Smooth muscle cell (in vitro differentiated cells): ENCODE measurements at regions not wholly inside any gene's neighbourhood (a gene's known extent, or its start where the extent isn't known, plus 50 kb on each side); places are given as distances from the start of the nearest gene placed in this dataset.

Source experiments
- DNase-seq: peaks from one replicate; lab custom pipeline; 2025; ENCODE audit not compliant: unreplicated experiment; lab: John Stamatoyannopoulos, UW
- H2AFZ ChIP-seq: fragments of 200-600 bp; sonication (generic); 2 replicates; pipeline ENCODE4 v1.6.0; 2016; ENCODE audit warnings: antibody characterized with exemption, low read depth, mild to moderate bottlenecking
- H3F3A ChIP-seq: fragments of 200-600 bp; sonication (generic); 2 replicates; pipeline ENCODE4 v1.6.0; 2017; ENCODE audit warnings: antibody characterized with exemption, low read depth
- H3K27ac ChIP-seq: fragments of 200-600 bp; sonication (generic); 2 replicates; pipeline ENCODE4 v1.5.1; 2016; ENCODE audit warnings: low read depth, mild to moderate bottlenecking
- H3K27me3 ChIP-seq: fragments of 200-600 bp; sonication (generic); 2 replicates; pipeline ENCODE4 v1.6.1; 2016; ENCODE audit warnings: low read depth, mild to moderate bottlenecking
- H3K36me3 ChIP-seq: fragments of 200-600 bp; sonication (generic); 2 replicates; pipeline ENCODE4 v1.5.1; 2016; ENCODE audit warnings: low read depth
- H3K4me1 ChIP-seq: fragments of 200-600 bp; sonication (generic); 2 replicates; pipeline ENCODE4 v1.5.1; 2016; ENCODE audit warnings: low read depth
- H3K4me2 ChIP-seq: fragments of 200-600 bp; sonication (generic); 2 replicates; pipeline ENCODE4 v1.6.0; 2016; ENCODE audit warnings: mild to moderate bottlenecking
- H3K4me3 ChIP-seq: fragments of 200-600 bp; sonication (generic); 2 replicates; pipeline ENCODE4 v1.5.1; 2016; ENCODE audit warnings: mild to moderate bottlenecking
- H3K79me2 ChIP-seq: fragments of 200-600 bp; sonication (generic); 2 replicates; pipeline ENCODE4 v1.6.0; 2016; ENCODE audit warnings: low read depth, mild to moderate bottlenecking
- H3K9ac ChIP-seq: fragments of 200-600 bp; sonication (generic); 2 replicates; pipeline ENCODE4 v1.6.0; 2016; ENCODE audit warnings: low read depth
- H3K9me3 ChIP-seq: fragments of 200-600 bp; sonication (generic); replicated peaks from 2 replicates; pipeline ENCODE4 v1.5.1; 2016; ENCODE audit warnings: low read depth
- H4K20me1 ChIP-seq: fragments of 200-600 bp; sonication (generic); 2 replicates; pipeline ENCODE4 v1.6.0; 2016; ENCODE audit warnings: low read depth
- WGBS: methylation state at CpG from one replicate; pipeline ENCODE4 v1.1.7; 2016; ENCODE audit warnings: low lambda C conversion rate; 5-methylcytosine and 5-hydroxymethylcytosine counted together
- TF ChIP-seq, protein P1 (sequence below): fragments of 200-600 bp; sonication (generic); IDR thresholded peaks from 2 replicates; pipeline ENCODE4 v1.5.1; 2017; ENCODE audit warnings: borderline replicate concordance, mild to moderate bottlenecking, antibody characterized with exemption; ENCODE audit not compliant: insufficient read depth, poor library complexity, severe bottlenecking

- Histone ChIP-seq H3F3A (peaks cover 8% of the 10 kb centered on the region), H3K9ac (peak overlapping the region; percentile 68), H3K27ac (peak overlapping the region; percentile 96), H4K20me1 (no peaks in the 10 kb centered on the region), H3K9me3 (no peaks in the 10 kb centered on the region), H3K27me3 (no peaks in the 10 kb centered on the region), H2AFZ (no peak overlapping the region), H3K36me3 (no peaks in the 10 kb centered on the region), H3K4me2 (peak overlapping the region; percentile 72), H3K79me2 (no peaks in the 10 kb centered on the region), H3K4me3 (no peak overlapping the region), H3K4me1 (peaks cover 15% of the 10 kb centered on the region)
- WGBS: 93% methylated on average over 4 of the region's 4 CpGs
- no peak for DNase-seq
- TF ChIP-seq, protein P1, sequence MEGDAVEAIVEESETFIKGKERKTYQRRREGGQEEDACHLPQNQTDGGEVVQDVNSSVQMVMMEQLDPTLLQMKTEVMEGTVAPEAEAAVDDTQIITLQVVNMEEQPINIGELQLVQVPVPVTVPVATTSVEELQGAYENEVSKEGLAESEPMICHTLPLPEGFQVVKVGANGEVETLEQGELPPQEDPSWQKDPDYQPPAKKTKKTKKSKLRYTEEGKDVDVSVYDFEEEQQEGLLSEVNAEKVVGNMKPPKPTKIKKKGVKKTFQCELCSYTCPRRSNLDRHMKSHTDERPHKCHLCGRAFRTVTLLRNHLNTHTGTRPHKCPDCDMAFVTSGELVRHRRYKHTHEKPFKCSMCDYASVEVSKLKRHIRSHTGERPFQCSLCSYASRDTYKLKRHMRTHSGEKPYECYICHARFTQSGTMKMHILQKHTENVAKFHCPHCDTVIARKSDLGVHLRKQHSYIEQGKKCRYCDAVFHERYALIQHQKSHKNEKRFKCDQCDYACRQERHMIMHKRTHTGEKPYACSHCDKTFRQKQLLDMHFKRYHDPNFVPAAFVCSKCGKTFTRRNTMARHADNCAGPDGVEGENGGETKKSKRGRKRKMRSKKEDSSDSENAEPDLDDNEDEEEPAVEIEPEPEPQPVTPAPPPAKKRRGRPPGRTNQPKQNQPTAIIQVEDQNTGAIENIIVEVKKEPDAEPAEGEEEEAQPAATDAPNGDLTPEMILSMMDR: no peak
These were observed 281.2 kb downstream of the SETD4 start for GRCh38 chr21:35779167-35779566.

DNA sequence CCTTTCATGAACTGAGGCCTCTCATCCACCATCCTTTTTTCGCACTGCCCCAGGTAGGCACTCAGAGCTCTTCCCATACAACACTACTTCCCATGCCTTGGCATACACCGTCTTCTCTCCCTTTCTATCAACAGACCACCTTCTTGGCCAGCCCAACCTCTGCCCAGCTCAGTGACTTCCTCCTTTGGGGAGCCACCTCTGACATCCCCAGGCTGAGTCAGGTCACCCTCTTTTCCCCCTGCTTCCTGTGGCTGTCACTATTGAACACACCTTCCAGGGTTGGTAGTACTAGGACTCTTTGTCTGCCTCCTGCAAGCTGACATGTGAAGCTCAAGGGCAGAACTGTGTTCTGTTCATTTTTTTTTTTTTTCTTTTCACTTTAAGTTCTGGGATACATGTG is 283.2 kb downstream of the SETD4 start:
- no peak overlapping the region for H3K9ac ChIP-seq
- H3K27me3 ChIP-seq: no peaks in the 10 kb centered on the region
- no peak overlapping the region for H2AFZ ChIP-seq
- H3K9me3 ChIP-seq: no peaks in the 10 kb centered on the region
- TF ChIP-seq, protein P1: no peak
- no peaks in the 10 kb centered on the region for H3K36me3 ChIP-seq
- 96% methylated on average over 2 of the region's 2 CpGs for WGBS
- DNase-seq: no peak
- peaks cover 8% of the 10 kb centered on the region for H3F3A ChIP-seq
- no peak overlapping the region for H3K4me2 ChIP-seq
- no peak overlapping the region for H3K27ac ChIP-seq
- no peaks in the 10 kb centered on the region for H4K20me1 ChIP-seq
- no peaks in the 10 kb centered on the region for H3K79me2 ChIP-seq
- peaks cover 7% of the 10 kb centered on the region for H3K4me1 ChIP-seq
- no peak overlapping the region for H3K4me3 ChIP-seq

GRCh38 chr21:35775778-35776544 is 284.4 kb downstream of the SETD4 start:
- no peak overlapping the region for H3K4me2 ChIP-seq

More at GRCh38 chr21:35775778-35776544, 284.4 kb downstream of the SETD4 start:
- Histone ChIP-seq H3K36me3 (no peaks in the 10 kb centered on the region), H3K27me3 (no peaks in the 10 kb centered on the region), H3K9ac (no peak overlapping the region), H3K4me1 (peaks cover 7% of the 10 kb centered on the region), H3K9me3 (no peaks in the 10 kb centered on the region), H3K27ac (peak overlapping the region; percentile 15), H3K79me2 (no peaks in the 10 kb centered on the region), H4K20me1 (no peaks in the 10 kb centered on the region), H3F3A (peaks cover 8% of the 10 kb centered on the region), H2AFZ (no peak overlapping the region), H3K4me3 (no peak overlapping the region)
- TF ChIP-seq, protein P1: no peak
- no peak for DNase-seq
- 73% methylated on average over 7 of the region's 7 CpGs for WGBS
